CD4-positive, alpha-beta T cell (primary cell): ENCODE measurements at regions not wholly inside any gene's neighbourhood (a gene's known extent, or its start where the extent isn't known, plus 50 kb on each side); places are given as distances from the start of the nearest gene placed in this dataset.

Experiments used
- ATAC-seq: fragments of 200-7000 bp; cut with Tn5 transposase; one replicate; pipeline ENCODE4 v1.10.0; 2022; ENCODE audit warnings: mild to moderate bottlenecking; ENCODE audit not compliant: poor library complexity
- CTCF ChIA-PET: fragments of 350-600 bp; sonication (Branson Sonifier 250); formaldehyde crosslinking; loops from one replicate; lab custom pipeline; 2021; ENCODE audit warnings: antibody characterized with exemption, inconsistent platforms; lab: Charles Lee
- POLR2A ChIA-PET: fragments of 350-600 bp; sonication (Branson Sonifier 250); formaldehyde crosslinking; loops from one replicate; lab custom pipeline; 2021; ENCODE audit warnings: antibody characterized with exemption, inconsistent platforms; lab: Charles Lee
- DNase-seq, 14 experiments: peaks; one replicate each; pipeline ENCODE4 v3.0.0-alpha.2; 2013 to 2020; ENCODE audit warnings: mixed read lengths in 2 of 14
- H3K27ac ChIP-seq, 2 donors: one replicate each; pipeline versions ENCODE4 v1.5.1 to v1.7.0; 2013; ENCODE audit warnings: low read length in 2 of 2, low read depth in 1 of 2, mild to moderate bottlenecking in 1 of 2
- H3K27me3 ChIP-seq, 2 experiments: 1 replicate in 1 of 2; 2 replicates in 1 of 2; pipeline versions ENCODE4 v1.6.1 to v1.7.0; 2013; ENCODE audit warnings: low read length in 2 of 2, control low read depth in 1 of 2, mild to moderate bottlenecking in 1 of 2, moderate library complexity in 1 of 2; ENCODE audit not compliant: insufficient read depth in 2 of 2, control insufficient read depth in 1 of 2
- H3K36me3 ChIP-seq: one replicate; pipeline ENCODE4 v1.6.1; 2013; ENCODE audit warnings: low read length, control low read depth; ENCODE audit not compliant: insufficient read depth
- H3K4me1 ChIP-seq: one replicate; pipeline ENCODE4 v1.6.1; 2013; ENCODE audit warnings: low read length, control low read depth; ENCODE audit not compliant: insufficient read depth
- H3K4me3 ChIP-seq: one replicate; pipeline ENCODE4 v1.5.1; 2013; ENCODE audit warnings: mild to moderate bottlenecking, low read length, moderate library complexity
- H3K9me3 ChIP-seq, 2 experiments: 1 replicate in 1 of 2; 2 replicates in 1 of 2; pipeline versions ENCODE4 v1.6.1 to v1.7.0; 2013; ENCODE audit warnings: low read length in 2 of 2, mild to moderate bottlenecking in 2 of 2, control low read depth in 1 of 2, moderate library complexity in 1 of 2; ENCODE audit not compliant: control insufficient read depth in 1 of 2, insufficient read depth in 1 of 2
- H3K27ac Mint-ChIP-seq: one replicate; pipeline ENCODE4 v1.8.0; 2020; ENCODE audit warnings: mixed read lengths
- H3K27me3 Mint-ChIP-seq: one replicate; pipeline ENCODE4 v1.8.0; 2021; ENCODE audit warnings: mixed read lengths
- H3K36me3 Mint-ChIP-seq: one replicate; pipeline ENCODE4 v1.8.0; 2021; ENCODE audit warnings: low read depth, mixed read lengths
- H3K4me1 Mint-ChIP-seq: one replicate; pipeline ENCODE4 v1.8.0; 2021; ENCODE audit warnings: low read depth, mixed read lengths
- H3K4me3 Mint-ChIP-seq: one replicate; pipeline ENCODE4 v1.8.0; 2020; ENCODE audit warnings: mild to moderate bottlenecking, mixed read lengths
- H3K9me3 Mint-ChIP-seq: one replicate; pipeline ENCODE4 v1.8.0; 2020; ENCODE audit warnings: mixed read lengths
- CTCF ChIP-seq: fragments of 200-600 bp; IDR thresholded peaks from one replicate; pipeline ENCODE4 v1.8.0; 2022; ENCODE audit warnings: antibody characterized with exemption, mild to moderate bottlenecking
- intact Hi-C, 2 experiments: fragments of 100-400 bp; cut with DNase I in 1 of 2; cut with micrococcal nuclease in 1 of 2; formaldehyde crosslinking; loops; one replicate each; pipeline versions ENCODE4 v1.15.1 to v1.9.0; 2023 to 2025; cut with DNase I, micrococcal nuclease

GRCh38 chr22:27205492-27206373 lies 548.3 kb downstream of the MIAT start:
- Histone ChIP-seq H3K36me3 (no peaks in the 10 kb centered on the region), H3K27ac (no peak overlapping the region), H3K9me3 (peaks cover 0 to 9% of the 10 kb centered on the region in 2 experiments), H3K4me1 (no peaks in the 10 kb centered on the region), H3K4me3 (no peak overlapping the region), H3K27me3 (peaks cover 0 to 8% of the 10 kb centered on the region in 2 experiments)
- Mint-ChIP-seq H3K36me3 (no peaks in the 10 kb centered on the region), H3K4me1 (no peaks in the 10 kb centered on the region), H3K27me3 (peaks cover 44% of the 10 kb centered on the region), H3K9me3 (peaks cover 3% of the 10 kb centered on the region), H3K27ac (no peak overlapping the region), H3K4me3 (no peak overlapping the region)
- no peak for TF ChIP-seq CTCF
- ATAC-seq: no peak
- ChIA-PET CTCF (no interaction called here), POLR2A (no interaction called here)
- no peak for DNase-seq
- intact Hi-C loops: no loop called here

- H3K9me3 Mint-ChIP-seq: peaks cover under 1% of the 10 kb centered on the region
- TF ChIP-seq CTCF: no peak
- ChIA-PET POLR2A (no interaction called here), CTCF (no interaction called here)
- no peak overlapping the region for H3K27ac Mint-ChIP-seq
- no peak overlapping the region for H3K4me3 Mint-ChIP-seq
- H3K36me3 ChIP-seq: no peaks in the 10 kb centered on the region
- no peak for ATAC-seq
- H3K4me1 Mint-ChIP-seq: no peaks in the 10 kb centered on the region
- H3K27me3 Mint-ChIP-seq: peaks cover 50% of the 10 kb centered on the region
- no peak overlapping the region for H3K4me3 ChIP-seq
- no peak overlapping the region for H3K27ac ChIP-seq
- H3K36me3 Mint-ChIP-seq: no peaks in the 10 kb centered on the region
- DNase-seq: no peak
- no peaks in the 10 kb centered on the region for H3K4me1 ChIP-seq
- intact Hi-C loops: no loop called here
- peaks cover 0 to 8% of the 10 kb centered on the region in 2 experiments for H3K27me3 ChIP-seq
- H3K9me3 ChIP-seq: peaks cover 0 to 9% of the 10 kb centered on the region in 2 experiments
Measured at GRCh38 chr22:27206374-27207133, 549.2 kb downstream of the MIAT start.

- Histone ChIP-seq H3K9me3 (peaks cover 0 to 9% of the 10 kb centered on the region in 2 experiments), H3K36me3 (no peaks in the 10 kb centered on the region), H3K4me1 (no peaks in the 10 kb centered on the region), H3K4me3 (no peak overlapping the region), H3K27ac (no peak overlapping the region), H3K27me3 (peaks cover 4 to 9% of the 10 kb centered on the region in 2 experiments)
- Mint-ChIP-seq H3K4me1 (no peaks in the 10 kb centered on the region), H3K4me3 (no peak overlapping the region), H3K36me3 (no peaks in the 10 kb centered on the region), H3K9me3 (no peaks in the 10 kb centered on the region), H3K27me3 (peaks cover 51% of the 10 kb centered on the region), H3K27ac (no peak overlapping the region)
- POLR2A ChIA-PET: no interaction called here
- no peak for TF ChIP-seq CTCF
- CTCF ChIA-PET: no interaction called here
- no peak for ATAC-seq
- no peak for DNase-seq
- intact Hi-C loops: no loop called here
Measured at GRCh38 chr22:27207266-27207665, 549.9 kb downstream of the MIAT start.
